Trophoblast cell (in vitro differentiated cells and primary cell): ENCODE measurements at regions not wholly inside any gene's neighbourhood (a gene's known extent, or its start where the extent isn't known, plus 50 kb on each side); places are given as distances from the start of the nearest gene placed in this dataset.
"Not testable (repeated sequence)": the region's sequence is repeated elsewhere in the genome, so short reads cannot be mapped to it uniquely, and the experiment has no call there.

Source experiments
- DNase-seq, 2 donors: peaks; one replicate each; pipeline ENCODE4 v3.0.0-alpha.2; 2016
- H2AFZ ChIP-seq: 2 replicates; pipeline ENCODE4 v1.6.1; 2013; ENCODE audit warnings: low read length, moderate library complexity, mild to moderate bottlenecking; ENCODE audit not compliant: insufficient read depth, poor library complexity
- H2AK5ac ChIP-seq: 2 replicates; pipeline ENCODE4 v1.6.1; 2013; ENCODE audit warnings: mild to moderate bottlenecking, low read length
- H2BK120ac ChIP-seq: 2 replicates; pipeline ENCODE4 v1.6.1; 2013; ENCODE audit warnings: low read length, mild to moderate bottlenecking, moderate library complexity; ENCODE audit not compliant: insufficient read depth, poor library complexity
- H2BK12ac ChIP-seq: 2 replicates; pipeline ENCODE4 v1.6.1; 2013; ENCODE audit warnings: mild to moderate bottlenecking, low read length, moderate library complexity
- H2BK5ac ChIP-seq: 2 replicates; pipeline ENCODE4 v1.6.1; 2013; ENCODE audit warnings: low read length, low read depth, moderate library complexity, mild to moderate bottlenecking; ENCODE audit not compliant: poor library complexity
- H3K14ac ChIP-seq: 2 replicates; pipeline ENCODE4 v1.6.1; 2013; ENCODE audit warnings: mild to moderate bottlenecking, low read length
- H3K18ac ChIP-seq: 2 replicates; pipeline ENCODE4 v1.6.1; 2013; ENCODE audit warnings: mild to moderate bottlenecking, low read length
- H3K23ac ChIP-seq: 2 replicates; pipeline ENCODE4 v1.6.1; 2013; ENCODE audit warnings: low read length
- H3K27ac ChIP-seq: 2 replicates; pipeline ENCODE4 v1.5.1; 2013; ENCODE audit warnings: low read depth, mild to moderate bottlenecking, inconsistent platforms, low read length, moderate library complexity
- H3K27me3 ChIP-seq: 2 replicates; pipeline ENCODE4 v1.6.1; 2013; ENCODE audit warnings: inconsistent platforms, mild to moderate bottlenecking, low read length, moderate library complexity; ENCODE audit not compliant: insufficient read depth
- H3K36me3 ChIP-seq, 2 experiments: 1 replicate in 1 of 2; 2 replicates in 1 of 2; pipeline ENCODE4 v1.6.1; 2013; ENCODE audit warnings: low read length in 2 of 2, mild to moderate bottlenecking in 2 of 2, moderate library complexity in 1 of 2; ENCODE audit not compliant: insufficient read depth in 2 of 2, control insufficient read depth in 1 of 2
- H3K4ac ChIP-seq: 2 replicates; pipeline ENCODE4 v1.6.1; 2013; ENCODE audit warnings: low read depth, mild to moderate bottlenecking, low read length, moderate library complexity
- H3K4me1 ChIP-seq, 2 experiments: 1 replicate in 1 of 2; 2 replicates in 1 of 2; pipeline ENCODE4 v1.6.1; 2013; ENCODE audit warnings: low read length in 2 of 2, mild to moderate bottlenecking in 2 of 2, moderate library complexity in 1 of 2; ENCODE audit not compliant: insufficient read depth in 2 of 2, control insufficient read depth in 1 of 2
- H3K4me2 ChIP-seq: 2 replicates; pipeline ENCODE4 v1.6.1; 2013; ENCODE audit warnings: inconsistent platforms, mild to moderate bottlenecking, low read length, moderate library complexity
- H3K4me3 ChIP-seq: 2 replicates; pipeline ENCODE4 v1.5.1; 2013; ENCODE audit warnings: mild to moderate bottlenecking, low read depth, low read length, inconsistent platforms
- H3K79me1 ChIP-seq: one replicate; pipeline ENCODE4 v1.6.1; 2013; ENCODE audit warnings: low read length
- H3K79me2 ChIP-seq: 2 replicates; pipeline ENCODE4 v1.6.1; 2013; ENCODE audit warnings: low read length, mild to moderate bottlenecking; ENCODE audit not compliant: control insufficient read depth, insufficient read depth, poor library complexity
- H3K9ac ChIP-seq: 2 replicates; pipeline ENCODE4 v1.6.1; 2013; ENCODE audit warnings: mild to moderate bottlenecking, low read length
- H3K9me3 ChIP-seq: 2 replicates; pipeline ENCODE4 v1.6.1; 2013; ENCODE audit warnings: low read depth, mild to moderate bottlenecking, control low read depth, inconsistent platforms, low read length; ENCODE audit not compliant: insufficient read depth
- H4K12ac ChIP-seq: 2 replicates; pipeline ENCODE4 v1.6.1; 2013; ENCODE audit warnings: low read depth, mild to moderate bottlenecking, low read length, moderate library complexity
- H4K8ac ChIP-seq: 2 replicates; pipeline ENCODE4 v1.6.1; 2013; ENCODE audit warnings: low read depth, mild to moderate bottlenecking, low read length, moderate library complexity
- H4K91ac ChIP-seq: one replicate; pipeline ENCODE4 v1.6.1; 2013; ENCODE audit warnings: low read depth, mild to moderate bottlenecking, low read length, moderate library complexity
- WGBS: extraction: QIAGEN DNeasy Blood & Tissue Kit; methylation state at CpG from one replicate; pipeline ENCODE4 v1.1.7; 2013; ENCODE audit warnings: missing lambda C conversion rate; ENCODE audit not compliant: insufficient read length, insufficient coverage; ENCODE audit errors: extremely low coverage; 5-methylcytosine and 5-hydroxymethylcytosine counted together

DNA sequence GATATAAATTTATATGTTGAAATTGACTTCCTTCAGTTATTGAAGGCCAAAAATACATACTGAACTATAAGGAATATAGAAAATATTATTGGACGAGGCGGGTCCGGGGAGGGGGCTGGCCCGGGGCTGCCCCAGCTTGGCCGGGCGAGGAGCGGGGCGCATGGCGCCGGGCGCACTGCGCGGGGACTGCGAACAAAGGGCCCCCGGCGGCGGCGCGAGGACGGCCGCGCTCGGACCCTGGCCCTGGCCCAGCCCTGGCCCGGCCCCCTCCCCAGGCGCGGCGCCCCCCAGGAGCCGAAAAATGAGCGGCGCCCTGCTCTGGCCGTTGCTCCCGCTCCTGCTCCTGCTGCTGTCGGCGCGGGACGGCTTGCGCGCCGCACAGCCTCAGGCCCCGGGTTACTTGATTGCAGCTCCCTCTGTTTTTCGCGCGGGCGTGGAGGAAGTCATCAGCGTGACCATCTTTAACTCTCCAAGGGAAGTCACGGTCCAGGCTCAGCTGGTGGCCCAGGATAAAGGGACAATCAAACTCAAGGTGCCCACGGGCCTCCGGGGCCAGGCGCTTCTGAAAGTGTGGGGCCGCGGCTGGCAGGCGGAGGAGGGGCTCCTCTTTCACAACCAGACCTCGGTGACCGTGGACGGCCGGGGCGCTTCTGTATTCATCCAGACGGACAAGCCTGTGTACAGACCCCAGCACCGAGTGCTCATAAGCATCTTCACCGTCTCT is 1247.6 kb upstream of the PHF14 start:
- not testable (repeated sequence) for H4K8ac ChIP-seq, H3K14ac ChIP-seq, H3K27me3 ChIP-seq, H3K36me3 ChIP-seq, H2BK120ac ChIP-seq, H3K79me2 ChIP-seq, H3K9me3 ChIP-seq, H3K79me1 ChIP-seq, H3K23ac ChIP-seq, H2AK5ac ChIP-seq, H3K4ac ChIP-seq, H3K4me1 ChIP-seq, H3K18ac ChIP-seq, H4K12ac ChIP-seq, H2BK5ac ChIP-seq, H4K91ac ChIP-seq, H3K27ac ChIP-seq, H2AFZ ChIP-seq, H3K4me3 ChIP-seq, H2BK12ac ChIP-seq, H3K4me2 ChIP-seq, DNase-seq, H3K9ac ChIP-seq
- no CpG with 5 or more reads among the region's 60 CpGs for whole genome bisulfite sequencing

DNA sequence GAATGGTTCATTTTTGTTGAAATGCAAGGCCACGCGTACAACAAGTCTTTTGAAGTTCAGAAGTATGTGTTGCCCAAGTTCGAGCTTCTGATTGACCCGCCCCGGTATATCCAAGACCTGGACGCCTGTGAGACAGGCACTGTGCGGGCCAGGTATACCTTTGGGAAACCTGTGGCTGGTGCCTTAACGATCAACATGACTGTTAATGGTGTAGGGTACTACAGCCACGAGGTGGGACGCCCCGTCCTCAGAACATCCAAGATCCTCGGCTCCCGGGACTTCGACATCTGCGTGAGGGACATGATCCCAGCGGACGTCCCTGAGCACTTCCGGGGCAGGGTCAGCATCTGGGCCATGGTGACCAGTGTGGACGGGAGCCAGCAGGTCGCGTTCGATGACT is 1246.9 kb upstream of the PHF14 start:
- H3K79me2 ChIP-seq, H3K18ac ChIP-seq, H4K8ac ChIP-seq, H4K91ac ChIP-seq, H2BK120ac ChIP-seq, H4K12ac ChIP-seq, H3K9ac ChIP-seq, H3K23ac ChIP-seq, H2BK5ac ChIP-seq, H2AFZ ChIP-seq, H3K4me1 ChIP-seq, H3K4me3 ChIP-seq, H3K27me3 ChIP-seq, H3K36me3 ChIP-seq, H3K79me1 ChIP-seq, DNase-seq, H3K14ac ChIP-seq, H2AK5ac ChIP-seq, H3K4ac ChIP-seq, H3K4me2 ChIP-seq, H3K9me3 ChIP-seq, H3K27ac ChIP-seq, H2BK12ac ChIP-seq: not testable (repeated sequence)
- no CpG with 5 or more reads among the region's 22 CpGs for WGBS

DNA sequence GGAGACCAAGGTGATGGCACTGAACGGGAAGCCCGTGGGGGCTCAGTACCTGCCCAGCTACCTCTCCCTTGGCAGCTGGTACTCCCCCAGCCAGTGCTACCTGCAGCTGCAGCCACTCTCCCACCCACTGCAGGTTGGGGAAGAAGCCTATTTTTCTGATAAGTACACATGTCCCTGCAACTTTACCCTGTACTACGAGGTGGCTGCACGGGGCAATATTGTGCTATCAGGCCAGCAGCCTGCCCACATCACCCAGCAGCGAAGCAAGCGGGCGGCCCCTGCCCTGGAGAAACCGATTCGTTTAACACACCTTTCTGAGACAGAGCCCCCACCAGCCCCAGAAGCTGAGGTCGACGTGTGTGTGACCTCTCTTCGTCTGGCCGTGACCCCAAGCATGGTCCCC is 1246.2 kb upstream of the PHF14 start:
- not testable (repeated sequence) for H3K4ac ChIP-seq, H2BK12ac ChIP-seq
- WGBS = no CpG with 5 or more reads among the region's 13 CpGs

DNA sequence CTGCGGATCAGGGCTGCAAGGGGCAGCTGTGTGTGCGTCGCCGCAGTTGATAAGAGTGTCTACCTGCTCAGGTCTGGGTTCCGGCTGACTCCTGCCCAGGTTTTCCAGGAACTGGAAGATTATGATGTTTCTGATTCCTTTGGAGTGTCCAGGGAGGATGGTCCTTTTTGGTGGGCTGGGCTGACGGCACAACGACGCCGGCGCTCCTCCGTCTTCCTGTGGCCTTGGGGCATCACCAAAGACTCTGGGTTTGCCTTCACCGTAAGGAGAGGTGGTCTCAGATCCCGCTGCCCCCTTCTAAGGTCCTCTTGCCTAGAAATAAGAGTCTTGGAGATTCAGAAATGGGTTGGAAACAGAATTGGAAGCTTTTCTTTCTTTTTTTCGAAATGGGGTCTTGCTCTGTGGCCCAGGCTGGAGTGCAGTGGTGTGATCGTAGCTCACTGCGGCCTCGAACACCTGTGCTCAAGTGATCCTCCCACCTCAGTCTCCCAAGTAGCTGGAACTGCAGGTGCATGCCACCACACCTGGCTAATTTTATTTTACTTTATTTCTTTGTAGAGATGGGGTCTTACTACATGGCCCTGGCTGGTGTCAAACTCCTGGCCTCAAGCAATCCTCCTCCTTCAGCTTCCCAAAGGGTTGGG is 1245.5 kb upstream of the PHF14 start:
- H2BK120ac ChIP-seq, H2BK5ac ChIP-seq, H3K79me1 ChIP-seq, H4K91ac ChIP-seq, H3K4me2 ChIP-seq, H3K9me3 ChIP-seq, H3K4me3 ChIP-seq, H3K18ac ChIP-seq, H4K8ac ChIP-seq, H3K23ac ChIP-seq, H2AK5ac ChIP-seq, H3K36me3 ChIP-seq, H4K12ac ChIP-seq, H3K9ac ChIP-seq, H3K79me2 ChIP-seq, H3K14ac ChIP-seq, DNase-seq, H2AFZ ChIP-seq, H3K27ac ChIP-seq, H3K4me1 ChIP-seq, H3K27me3 ChIP-seq, H3K4ac ChIP-seq, H2BK12ac ChIP-seq: not testable (repeated sequence)
- WGBS = no CpG with 5 or more reads among the region's 17 CpGs

More for the DNA sequence above, 1246.2 kb upstream of the PHF14 start:
- not testable (repeated sequence) for H3K36me3 ChIP-seq, H3K79me2 ChIP-seq, H3K79me1 ChIP-seq, H3K9me3 ChIP-seq, H4K91ac ChIP-seq, H4K8ac ChIP-seq, H3K4me1 ChIP-seq, H3K27ac ChIP-seq, H4K12ac ChIP-seq, H3K27me3 ChIP-seq, DNase-seq, H2BK5ac ChIP-seq, H3K14ac ChIP-seq, H3K4me2 ChIP-seq, H2AFZ ChIP-seq, H3K9ac ChIP-seq, H3K4me3 ChIP-seq, H3K23ac ChIP-seq, H3K18ac ChIP-seq, H2AK5ac ChIP-seq, H2BK120ac ChIP-seq
